ENCODE measurements at regions not wholly inside any gene's neighbourhood (a gene's known extent, or its start where the extent isn't known, plus 50 kb on each side); places are given as distances from the start of the nearest gene placed in this dataset.

- TF ChIP-seq CTCF (IDR thresholded peaks at IDR 0.05; ENCODE audit: insufficient read depth, missing control alignments): no peak
- no peak for DNase-seq (ENCODE audit: insufficient read length, low spot score)
- no peak for FAIRE-seq
Measured at GRCh38 chr13:73741111-73741510, 393.1 kb downstream of the KLF12 start.

GRCh38 chr13:73740666-73741065 lies 393.5 kb downstream of the KLF12 start:
- no peak for DNase-seq (ENCODE audit: insufficient read length, low spot score)
- no peak for FAIRE-seq
- TF ChIP-seq CTCF (IDR thresholded peaks at IDR 0.05; ENCODE audit: insufficient read depth, missing control alignments): no peak

- DNase-seq (ENCODE audit: insufficient read length, low spot score) (no peak), FAIRE-seq (no peak)
- TF ChIP-seq CTCF (IDR thresholded peaks at IDR 0.05; ENCODE audit: insufficient read depth, missing control alignments): no peak
Measured at GRCh38 chr13:73739394-73739793, 394.8 kb downstream of the KLF12 start.

DNA sequence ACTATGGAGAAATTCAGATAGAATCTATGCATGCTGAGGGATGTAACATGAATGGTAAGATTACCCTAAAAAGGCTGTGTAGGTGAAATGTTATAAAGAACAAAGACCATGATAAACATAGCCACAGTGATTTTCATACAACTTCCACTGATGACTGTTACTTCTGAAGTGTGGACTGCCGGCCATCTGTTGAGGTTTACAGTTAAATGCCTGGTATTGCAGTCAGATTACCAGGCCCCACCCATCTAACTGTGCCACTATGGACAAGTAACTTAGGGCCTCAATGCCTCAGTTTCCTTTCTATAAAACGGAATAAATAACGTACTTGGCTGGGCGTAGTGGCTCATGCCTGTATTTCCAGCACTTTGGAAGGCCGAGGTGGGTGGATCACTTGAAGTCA lies 395.6 kb downstream of the KLF12 start:
- FAIRE-seq: no peak
- TF ChIP-seq CTCF (IDR thresholded peaks at IDR 0.05; ENCODE audit: insufficient read depth, missing control alignments): no peak
- no peak for DNase-seq (ENCODE audit: insufficient read length, low spot score)

- no peak for TF ChIP-seq CTCF (IDR thresholded peaks at IDR 0.05; ENCODE audit: insufficient read depth, missing control alignments)
- DNase-seq (ENCODE audit: insufficient read length, low spot score): no peak
- no peak for FAIRE-seq
Measured at GRCh38 chr13:73737214-73737613, 397.0 kb downstream of the KLF12 start.

GRCh38 chr13:73733706-73734105 lies 400.5 kb downstream of the KLF12 start:
- no peak for FAIRE-seq
- DNase-seq (ENCODE audit: insufficient read length, low spot score): no peak
- TF ChIP-seq CTCF (IDR thresholded peaks at IDR 0.05; ENCODE audit: insufficient read depth, missing control alignments): no peak

DNA sequence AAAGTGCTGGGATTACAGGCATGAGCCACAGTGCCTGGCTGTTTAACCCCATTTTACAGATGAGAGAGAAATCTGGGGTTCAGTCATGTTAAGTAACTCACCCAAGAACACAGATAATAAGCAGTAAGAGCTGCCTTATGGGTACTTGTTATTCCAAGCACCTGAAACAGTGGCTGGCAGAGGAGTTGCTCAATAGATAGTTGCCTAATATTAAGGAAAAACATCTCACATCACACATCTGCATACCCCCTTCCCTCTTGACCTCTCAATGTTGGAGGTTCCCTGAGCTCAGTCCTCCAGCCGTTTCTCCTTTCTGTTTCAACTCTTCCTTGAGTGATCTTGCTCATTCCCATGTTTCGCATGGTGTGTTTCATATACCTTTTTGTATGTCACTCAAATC lies 401.9 kb downstream of the KLF12 start:
- DNase-seq (ENCODE audit: insufficient read length, low spot score) (no peak), FAIRE-seq (no peak)
- no peak for TF ChIP-seq CTCF (IDR thresholded peaks at IDR 0.05; ENCODE audit: insufficient read depth, missing control alignments)

All from D721Med (cell line).